ENCODE measurements at regions not wholly inside any gene's neighbourhood (a gene's known extent, or its start where the extent isn't known, plus 50 kb on each side); places are given as distances from the start of the nearest gene placed in this dataset.

DNA sequence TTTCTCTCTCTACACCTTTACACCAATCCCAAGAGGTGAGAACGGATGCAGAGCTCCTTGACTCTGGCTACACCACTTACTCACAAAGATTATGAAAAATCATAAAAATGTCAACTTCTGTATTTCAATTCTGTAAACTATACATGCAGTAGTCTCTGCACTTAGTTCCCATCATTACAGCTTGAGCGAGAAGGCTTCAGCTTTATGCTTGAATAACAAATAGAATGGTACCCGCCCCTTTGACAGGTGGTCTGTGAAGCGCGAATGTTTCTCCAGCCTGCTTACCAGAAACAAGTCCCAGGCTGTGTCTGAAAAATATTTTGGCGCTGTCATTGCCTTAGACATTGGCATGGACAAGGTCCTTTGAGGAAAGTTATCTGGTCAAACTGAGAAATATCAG lies 562.4 kb upstream of the CLINT1 start:
- TF ChIP-seq, protein P1, sequence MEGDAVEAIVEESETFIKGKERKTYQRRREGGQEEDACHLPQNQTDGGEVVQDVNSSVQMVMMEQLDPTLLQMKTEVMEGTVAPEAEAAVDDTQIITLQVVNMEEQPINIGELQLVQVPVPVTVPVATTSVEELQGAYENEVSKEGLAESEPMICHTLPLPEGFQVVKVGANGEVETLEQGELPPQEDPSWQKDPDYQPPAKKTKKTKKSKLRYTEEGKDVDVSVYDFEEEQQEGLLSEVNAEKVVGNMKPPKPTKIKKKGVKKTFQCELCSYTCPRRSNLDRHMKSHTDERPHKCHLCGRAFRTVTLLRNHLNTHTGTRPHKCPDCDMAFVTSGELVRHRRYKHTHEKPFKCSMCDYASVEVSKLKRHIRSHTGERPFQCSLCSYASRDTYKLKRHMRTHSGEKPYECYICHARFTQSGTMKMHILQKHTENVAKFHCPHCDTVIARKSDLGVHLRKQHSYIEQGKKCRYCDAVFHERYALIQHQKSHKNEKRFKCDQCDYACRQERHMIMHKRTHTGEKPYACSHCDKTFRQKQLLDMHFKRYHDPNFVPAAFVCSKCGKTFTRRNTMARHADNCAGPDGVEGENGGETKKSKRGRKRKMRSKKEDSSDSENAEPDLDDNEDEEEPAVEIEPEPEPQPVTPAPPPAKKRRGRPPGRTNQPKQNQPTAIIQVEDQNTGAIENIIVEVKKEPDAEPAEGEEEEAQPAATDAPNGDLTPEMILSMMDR (IDR thresholded peaks at IDR 0.05 in 4 of 5, conservative IDR thresholded peaks at IDR 0.05 in 1 of 5): no peak
- TF ChIP-seq POLR2A (IDR thresholded peaks at IDR 0.05): no peak

Measured in gastrocnemius medialis (tissue), 4 donors.